NB4 (cell line): ENCODE measurements at regions not wholly inside any gene's neighbourhood (a gene's known extent, or its start where the extent isn't known, plus 50 kb on each side); places are given as distances from the start of the nearest gene placed in this dataset.

ENCODE experiments used
- POLR2A ChIP-seq: IDR thresholded peaks from 2 replicates; pipeline ENCODE4 v1.6.1; 2011; ENCODE audit warnings: mild to moderate bottlenecking; ENCODE audit not compliant: insufficient read length; ENCODE audit errors: extremely low read depth
- TF ChIP-seq, protein P1 (sequence below): IDR thresholded peaks from one replicate; pipeline ENCODE4 v1.5.1; 2012; ENCODE audit warnings: low read depth, low read length

DNA sequence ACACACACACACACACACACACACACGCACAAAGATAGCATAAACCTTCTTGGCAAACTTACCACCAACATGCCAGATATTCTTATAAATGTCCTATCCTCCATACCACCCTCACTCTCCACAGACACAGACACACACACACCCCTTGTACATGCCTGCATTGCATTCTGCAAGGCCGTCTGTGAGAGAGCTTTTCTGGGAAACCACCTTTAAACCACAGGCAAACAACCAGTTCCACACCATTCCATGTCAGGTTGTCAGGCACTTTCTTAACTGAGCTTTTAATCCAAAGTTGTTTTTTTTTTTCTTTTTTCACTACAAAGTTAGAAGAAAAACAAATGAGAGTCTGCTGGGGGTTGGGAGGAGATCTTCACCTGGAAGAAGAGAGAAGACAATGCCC, 221.1 kb downstream of the C1D start:
- TF ChIP-seq, protein P1, sequence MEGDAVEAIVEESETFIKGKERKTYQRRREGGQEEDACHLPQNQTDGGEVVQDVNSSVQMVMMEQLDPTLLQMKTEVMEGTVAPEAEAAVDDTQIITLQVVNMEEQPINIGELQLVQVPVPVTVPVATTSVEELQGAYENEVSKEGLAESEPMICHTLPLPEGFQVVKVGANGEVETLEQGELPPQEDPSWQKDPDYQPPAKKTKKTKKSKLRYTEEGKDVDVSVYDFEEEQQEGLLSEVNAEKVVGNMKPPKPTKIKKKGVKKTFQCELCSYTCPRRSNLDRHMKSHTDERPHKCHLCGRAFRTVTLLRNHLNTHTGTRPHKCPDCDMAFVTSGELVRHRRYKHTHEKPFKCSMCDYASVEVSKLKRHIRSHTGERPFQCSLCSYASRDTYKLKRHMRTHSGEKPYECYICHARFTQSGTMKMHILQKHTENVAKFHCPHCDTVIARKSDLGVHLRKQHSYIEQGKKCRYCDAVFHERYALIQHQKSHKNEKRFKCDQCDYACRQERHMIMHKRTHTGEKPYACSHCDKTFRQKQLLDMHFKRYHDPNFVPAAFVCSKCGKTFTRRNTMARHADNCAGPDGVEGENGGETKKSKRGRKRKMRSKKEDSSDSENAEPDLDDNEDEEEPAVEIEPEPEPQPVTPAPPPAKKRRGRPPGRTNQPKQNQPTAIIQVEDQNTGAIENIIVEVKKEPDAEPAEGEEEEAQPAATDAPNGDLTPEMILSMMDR, result no peak
- TF ChIP-seq POLR2A, result no peak
